Astrocyte of the hippocampus (primary cell): ENCODE measurements at regions not wholly inside any gene's neighbourhood (a gene's known extent, or its start where the extent isn't known, plus 50 kb on each side); places are given as distances from the start of the nearest gene placed in this dataset.

Source experiments
- DNase-seq: peaks from one replicate; pipeline ENCODE4 v3.0.0; 2011; ENCODE audit warnings: low read depth, low spot score

- DNase-seq: no peak
Observed at GRCh38 chr14:54090274-54090673, 133.6 kb upstream of the BMP4 start.

- DNase-seq: no peak
Observed at GRCh38 chr14:54094765-54095164, 138.1 kb upstream of the BMP4 start.

DNA sequence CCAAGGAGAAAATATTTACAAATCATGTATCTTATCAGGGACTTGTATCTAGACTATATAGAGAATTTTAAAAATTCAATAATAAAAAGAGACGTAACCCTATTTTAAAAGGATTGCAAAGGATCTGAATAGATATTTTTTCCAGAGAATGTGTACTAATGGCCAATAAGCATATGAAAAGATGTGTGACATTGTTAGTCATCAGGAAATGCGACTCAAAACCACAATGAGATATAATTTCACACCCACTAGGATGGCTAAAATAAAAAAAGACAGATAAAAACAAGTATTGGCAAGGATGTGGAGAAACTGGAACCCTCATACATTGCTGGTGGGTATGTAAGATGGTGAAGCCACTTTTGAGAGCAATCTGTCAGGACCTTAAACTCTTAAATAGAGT, 141.9 kb upstream of the BMP4 start:
- no peak for DNase-seq

- DNase-seq: no peak
Observed at GRCh38 chr14:54102051-54102456, 145.4 kb upstream of the BMP4 start.

DNA sequence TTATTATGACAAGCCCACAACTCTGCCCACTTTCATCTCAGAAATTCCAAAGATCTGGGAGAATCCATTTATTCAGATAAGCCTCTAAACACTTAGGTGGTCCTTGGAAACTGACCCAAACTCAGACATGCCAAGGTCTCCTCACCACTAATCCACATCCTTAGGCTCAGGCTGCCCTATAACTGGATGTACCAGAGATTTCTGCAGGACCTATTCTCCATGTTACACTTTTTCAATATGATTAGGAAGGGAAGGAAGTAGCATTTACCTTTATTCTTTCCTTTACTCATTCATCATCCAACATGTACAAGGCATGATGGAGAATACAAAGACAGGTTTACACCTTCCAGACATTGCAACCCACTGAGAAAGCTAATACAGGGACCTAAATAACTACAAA, 145.9 kb upstream of the BMP4 start:
- DNase-seq: no peak

DNA sequence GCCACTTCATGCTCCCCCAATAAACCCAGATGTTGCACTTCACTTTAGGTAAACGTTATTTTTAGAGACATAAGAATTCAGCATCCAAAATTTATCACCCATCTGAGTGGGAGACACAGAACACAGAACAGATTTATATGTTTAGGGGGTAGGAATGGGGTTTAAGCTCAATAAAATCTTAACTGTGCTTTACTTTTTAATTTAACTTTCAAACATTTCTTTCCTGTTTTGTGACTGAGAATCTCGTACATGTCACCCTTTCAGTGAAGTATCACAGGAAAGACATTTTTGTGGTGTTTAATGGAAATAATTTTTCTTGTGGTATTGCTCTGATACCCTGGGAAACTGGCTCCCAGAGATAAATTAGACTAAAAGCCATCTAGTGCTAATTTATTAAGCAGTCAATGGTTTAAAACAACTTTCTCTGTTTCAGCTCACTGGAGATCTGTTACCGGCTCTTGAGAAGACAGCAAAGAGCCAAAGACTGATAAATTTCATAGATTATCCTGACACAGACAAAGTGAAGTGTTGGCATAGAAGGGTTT, 148.0 kb upstream of the BMP4 start:
- DNase-seq: no peak

GRCh38 chr14:54105406-54105805, 148.8 kb upstream of the BMP4 start:
- no peak for DNase-seq

- DNase-seq: no peak
Observed at GRCh38 chr14:54105898-54106297, 149.3 kb upstream of the BMP4 start.

DNA sequence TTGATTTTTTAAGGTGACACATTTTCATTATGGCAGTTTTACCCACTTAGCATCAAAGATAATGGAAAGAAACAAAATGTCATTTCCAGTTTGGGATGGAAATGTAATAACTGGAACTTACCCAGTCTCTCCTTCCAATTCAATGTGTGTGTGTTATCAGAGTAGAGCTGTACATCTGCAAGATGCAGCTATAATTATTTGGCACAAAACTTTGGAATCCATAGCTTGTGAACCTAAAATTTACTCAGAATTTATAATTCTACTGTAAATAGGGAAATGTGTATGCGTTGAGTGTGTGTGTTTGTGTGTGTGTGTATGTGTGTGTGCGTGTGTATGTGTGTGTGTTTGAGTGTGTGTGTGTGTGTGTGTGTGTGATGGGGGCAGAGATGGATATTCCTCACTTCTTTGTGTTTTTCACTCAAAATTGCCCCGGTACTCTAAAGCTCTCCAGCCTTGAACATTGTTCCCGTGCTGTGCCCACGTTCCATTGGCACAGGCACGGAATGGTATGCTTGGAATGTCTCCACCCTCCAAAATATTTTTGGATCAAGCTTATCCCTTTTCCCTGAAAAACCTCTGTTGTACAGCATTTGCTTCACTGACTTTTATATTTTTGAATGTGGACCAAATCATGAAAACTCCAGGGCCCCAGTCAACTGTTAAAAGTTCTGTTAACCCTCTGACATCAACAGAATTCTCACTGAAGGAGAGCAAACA, 150.2 kb upstream of the BMP4 start:
- peak; percentile 84 for DNase-seq

- peak; percentile 94 for DNase-seq
Observed at GRCh38 chr14:54108481-54109471, 152.2 kb upstream of the BMP4 start.

DNA sequence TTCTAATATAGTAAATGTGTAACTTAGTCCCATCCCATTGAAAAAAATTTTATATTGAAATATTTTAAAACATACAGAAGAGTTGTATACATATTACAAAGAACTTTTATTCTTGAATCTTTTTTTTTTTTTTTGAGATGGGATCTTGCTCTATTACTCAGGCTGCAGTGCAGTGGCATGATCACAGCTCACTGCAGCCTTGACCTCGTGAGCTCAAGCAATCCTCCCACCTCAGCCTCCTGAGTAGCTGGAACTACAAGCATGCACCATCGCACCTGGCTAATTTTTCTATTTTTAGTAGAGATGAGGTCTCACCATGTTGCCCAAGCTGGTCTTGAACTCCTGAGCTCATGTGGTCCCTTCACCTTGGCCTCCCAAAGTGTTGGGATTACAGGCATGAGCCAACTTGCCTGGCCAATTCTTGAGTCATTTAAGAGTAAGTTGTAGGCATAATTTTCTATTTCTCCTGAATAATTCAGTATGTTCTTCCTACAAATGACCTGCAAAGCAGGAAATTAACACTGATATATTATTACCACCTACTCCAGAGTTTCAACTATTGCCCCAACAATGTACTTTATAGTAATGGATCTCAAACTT, 153.0 kb upstream of the BMP4 start:
- no peak for DNase-seq

GRCh38 chr14:54114941-54115340, 158.3 kb upstream of the BMP4 start:
- DNase-seq: no peak

DNA sequence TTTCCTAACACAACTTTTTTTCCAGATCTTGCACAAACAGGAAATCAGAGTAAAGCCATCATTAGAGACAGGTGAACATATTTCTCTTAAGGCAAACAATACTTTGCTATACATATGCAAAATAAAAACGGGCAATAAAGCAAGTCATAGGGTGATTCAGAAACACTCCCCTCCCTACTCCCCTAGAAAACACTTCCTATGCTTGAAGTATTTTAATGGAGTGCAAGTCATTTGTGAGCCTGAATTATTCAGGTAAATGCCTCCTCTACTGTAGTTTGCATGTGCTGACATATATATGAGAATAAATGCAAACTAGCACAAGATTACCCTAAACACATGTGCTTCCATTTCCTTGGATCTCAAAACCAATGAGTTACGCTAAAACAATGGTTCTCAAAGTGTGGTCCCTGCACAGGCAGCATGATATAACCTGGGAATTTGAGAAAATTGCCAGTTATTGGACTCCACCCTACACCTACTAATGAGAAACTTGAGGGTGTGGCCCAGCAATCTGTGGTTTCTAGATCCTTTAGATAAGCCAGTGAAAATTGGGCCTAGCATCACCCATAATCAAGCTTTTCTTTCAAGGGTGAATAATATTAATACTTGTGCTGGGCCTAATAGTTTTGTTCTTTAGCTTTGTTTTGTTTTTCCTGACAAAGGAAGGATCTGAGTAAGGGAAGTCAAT, 159.7 kb upstream of the BMP4 start:
- DNase-seq: no peak

- DNase-seq: no peak
Observed at GRCh38 chr14:54116972-54117371, 160.3 kb upstream of the BMP4 start.

- DNase-seq: no peak
Observed at GRCh38 chr14:54117396-54117795, 160.8 kb upstream of the BMP4 start.

DNA sequence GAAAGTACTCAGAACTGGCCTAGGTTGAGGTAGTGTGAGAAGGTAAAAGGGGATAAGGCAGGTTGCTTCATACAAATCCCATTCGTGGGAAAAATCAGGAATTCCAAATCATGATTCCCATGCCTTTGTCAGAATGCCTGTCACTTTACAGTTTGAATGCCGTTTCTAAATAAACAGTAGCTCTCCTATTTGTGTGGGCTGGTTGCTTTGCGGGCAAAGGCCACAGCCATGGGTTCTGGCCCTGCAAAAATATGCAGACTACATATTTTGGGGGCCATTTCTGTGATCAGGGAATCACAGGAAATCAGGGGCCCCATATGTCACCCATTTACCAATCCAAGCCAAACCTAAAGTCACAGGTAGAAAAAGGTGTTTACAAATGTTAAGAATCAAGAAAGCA, 161.3 kb upstream of the BMP4 start:
- DNase-seq: no peak

DNA sequence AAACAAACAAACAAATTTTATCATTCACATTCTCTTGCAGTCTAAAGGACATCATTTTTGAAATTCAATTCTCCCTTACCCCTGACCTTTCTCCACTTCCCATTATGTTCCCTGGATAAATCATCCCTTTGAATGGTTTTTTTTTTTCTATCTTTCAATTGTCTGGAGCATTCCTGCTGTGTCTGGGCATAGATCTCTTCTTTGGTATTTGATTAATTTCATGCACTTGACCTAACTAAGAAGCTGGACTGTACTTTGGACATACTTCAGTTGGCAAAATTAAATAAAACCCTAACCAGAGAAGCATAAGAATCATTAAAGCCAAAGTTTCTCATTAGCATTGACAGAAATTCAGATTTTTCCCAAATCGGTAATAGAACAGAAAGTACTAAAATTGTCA, 163.6 kb upstream of the BMP4 start:
- DNase-seq: peak; percentile 31

DNA sequence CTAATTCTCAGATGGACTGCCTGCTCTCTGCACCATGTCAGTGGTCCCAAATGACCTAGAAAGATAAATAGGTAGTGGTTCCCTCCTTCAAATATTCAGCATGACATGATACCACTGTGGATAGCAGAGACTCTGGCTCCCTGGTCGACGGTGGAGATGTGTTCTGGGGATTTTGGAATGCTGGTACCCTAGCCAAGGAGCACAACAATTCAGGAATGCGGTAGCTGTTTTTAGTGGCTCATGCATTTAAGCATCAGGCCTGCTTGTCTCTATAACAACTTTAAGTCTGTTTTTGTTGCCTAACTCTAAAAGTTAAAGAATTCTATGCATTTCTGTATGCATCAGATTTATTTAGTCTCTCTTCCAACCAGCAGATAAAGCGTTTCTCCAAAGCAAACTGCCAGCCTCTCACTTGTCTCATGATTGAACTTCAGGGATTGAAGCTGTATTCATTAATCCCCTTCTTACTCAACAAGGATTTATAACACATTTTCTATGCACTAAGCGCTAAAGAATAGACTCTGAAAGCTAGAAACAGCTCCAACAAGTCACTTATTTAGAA, 164.9 kb upstream of the BMP4 start:
- DNase-seq: peak; percentile 44

DNA sequence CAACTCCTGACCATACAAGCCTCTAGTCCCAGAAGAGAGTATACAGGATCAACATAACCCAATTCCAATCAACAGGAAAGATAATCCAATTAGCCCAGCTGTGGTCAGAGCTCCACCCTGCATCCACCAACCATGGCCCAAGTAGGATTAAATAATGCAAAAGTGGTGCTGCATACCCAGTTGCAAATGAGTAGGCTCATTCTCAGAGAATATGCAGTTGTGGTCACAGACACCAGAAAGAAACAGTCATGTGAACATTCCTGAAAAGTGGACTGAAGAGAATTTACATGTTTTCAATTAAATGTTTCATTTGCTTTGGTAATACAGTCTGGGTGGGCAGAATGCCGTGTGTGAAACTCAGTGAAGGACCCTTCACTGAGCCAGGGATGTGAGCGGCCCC, 167.2 kb upstream of the BMP4 start:
- peak; percentile 87 for DNase-seq

DNA sequence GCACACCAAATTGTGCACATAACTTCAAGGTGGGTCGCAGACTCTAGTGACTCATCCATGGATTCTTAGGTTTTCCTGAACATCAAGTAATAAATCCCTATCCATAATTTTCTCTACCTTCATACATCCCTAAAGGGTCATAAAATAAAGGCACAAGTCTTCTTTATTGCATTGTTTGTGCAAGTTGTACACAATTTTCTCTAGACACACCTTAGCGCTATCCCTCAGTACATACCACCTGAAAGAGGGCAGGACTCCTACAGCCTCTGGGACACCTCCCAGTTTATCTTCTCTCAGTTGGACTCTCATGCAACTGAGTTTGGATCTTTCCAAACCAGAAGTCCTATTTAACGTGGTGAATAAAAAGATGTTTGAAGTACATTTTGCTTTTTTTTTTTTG, 168.5 kb upstream of the BMP4 start:
- DNase-seq: no peak

GRCh38 chr14:54126947-54127346, 170.3 kb upstream of the BMP4 start:
- no peak for DNase-seq
